Mammary epithelial cell (primary cell): ENCODE measurements at regions not wholly inside any gene's neighbourhood (a gene's known extent, or its start where the extent isn't known, plus 50 kb on each side); places are given as distances from the start of the nearest gene placed in this dataset.

Experiments
- EZH2 ChIP-seq: IDR thresholded peaks from 2 replicates; pipeline ENCODE4 v1.6.1; 2012; ENCODE audit warnings: low read length, inconsistent platforms, borderline replicate concordance
- TF ChIP-seq, protein P1 (sequence below), 2 donors: IDR thresholded peaks in 1 of 2; conservative IDR thresholded peaks in 1 of 2; 2 replicates each; pipeline ENCODE4 v1.5.1; 2011 to 2012; ENCODE audit warnings: inconsistent platforms in 2 of 2, low read length in 2 of 2, mild to moderate bottlenecking in 2 of 2, control low read depth in 1 of 2, low read depth in 1 of 2; ENCODE audit not compliant: insufficient read depth in 1 of 2; ENCODE audit errors: extremely low read depth in 1 of 2

DNA sequence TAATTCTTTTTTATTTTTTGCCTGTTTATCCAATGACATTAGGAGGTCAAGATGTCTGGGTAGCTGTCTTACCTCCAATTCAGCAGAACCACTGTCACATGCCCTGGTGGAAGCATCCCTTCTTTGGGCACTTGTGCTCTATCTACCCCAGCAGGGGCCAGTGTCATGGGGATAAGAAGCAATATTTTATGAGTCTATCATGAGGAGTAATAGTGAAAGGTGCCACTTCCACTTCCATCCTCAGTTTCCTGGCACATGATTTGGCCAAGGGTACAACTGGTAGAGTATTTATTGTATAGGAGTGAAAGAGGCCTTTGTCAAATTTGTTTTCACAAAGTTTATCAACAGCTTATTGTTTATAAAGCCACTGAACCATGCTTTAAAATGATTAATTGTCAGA, 112.5 kb downstream of the CCDC71L start:
- TF ChIP-seq, protein P1, sequence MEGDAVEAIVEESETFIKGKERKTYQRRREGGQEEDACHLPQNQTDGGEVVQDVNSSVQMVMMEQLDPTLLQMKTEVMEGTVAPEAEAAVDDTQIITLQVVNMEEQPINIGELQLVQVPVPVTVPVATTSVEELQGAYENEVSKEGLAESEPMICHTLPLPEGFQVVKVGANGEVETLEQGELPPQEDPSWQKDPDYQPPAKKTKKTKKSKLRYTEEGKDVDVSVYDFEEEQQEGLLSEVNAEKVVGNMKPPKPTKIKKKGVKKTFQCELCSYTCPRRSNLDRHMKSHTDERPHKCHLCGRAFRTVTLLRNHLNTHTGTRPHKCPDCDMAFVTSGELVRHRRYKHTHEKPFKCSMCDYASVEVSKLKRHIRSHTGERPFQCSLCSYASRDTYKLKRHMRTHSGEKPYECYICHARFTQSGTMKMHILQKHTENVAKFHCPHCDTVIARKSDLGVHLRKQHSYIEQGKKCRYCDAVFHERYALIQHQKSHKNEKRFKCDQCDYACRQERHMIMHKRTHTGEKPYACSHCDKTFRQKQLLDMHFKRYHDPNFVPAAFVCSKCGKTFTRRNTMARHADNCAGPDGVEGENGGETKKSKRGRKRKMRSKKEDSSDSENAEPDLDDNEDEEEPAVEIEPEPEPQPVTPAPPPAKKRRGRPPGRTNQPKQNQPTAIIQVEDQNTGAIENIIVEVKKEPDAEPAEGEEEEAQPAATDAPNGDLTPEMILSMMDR (conservative IDR thresholded peaks at IDR 0.05 in 1 of 2, IDR thresholded peaks at IDR 0.05 in 1 of 2; ENCODE audit: extremely low read depth in 1 of 2, insufficient read depth in 1 of 2, low read depth in 1 of 2, low read length in 2 of 2), result no peak
- no peak for TF ChIP-seq EZH2
